CD14-positive monocyte (primary cell): ENCODE measurements at regions not wholly inside any gene's neighbourhood (a gene's known extent, or its start where the extent isn't known, plus 50 kb on each side); places are given as distances from the start of the nearest gene placed in this dataset.

Experiments used
- DNase-seq, 3 donors: peaks; one replicate each; pipeline ENCODE4 v3.0.0-alpha.2; 2011 to 2022
- H2AFZ ChIP-seq: 2 replicates; pipeline ENCODE4 v1.6.0; 2012; ENCODE audit warnings: mild to moderate bottlenecking, low read depth, low read length, inconsistent platforms; ENCODE audit not compliant: insufficient read depth, poor library complexity, severe bottlenecking
- H3K27ac ChIP-seq, 2 donors: 1 replicate in 1 of 2; 2 replicates in 1 of 2; pipeline ENCODE4 v1.5.1; 2012 to 2013; ENCODE audit warnings: low read length in 2 of 2, control low read depth in 1 of 2, inconsistent platforms in 1 of 2, low read depth in 1 of 2, mild to moderate bottlenecking in 1 of 2
- H3K27me3 ChIP-seq, 2 donors: one replicate each; pipeline versions ENCODE4 v1.6.0 to v1.6.1; 2011 to 2013; ENCODE audit warnings: low read length in 2 of 2; ENCODE audit not compliant: control insufficient read depth in 2 of 2, insufficient read depth in 2 of 2
- H3K36me3 ChIP-seq, 2 donors: replicated peaks in 1 of 2; 1 replicate in 1 of 2; 2 replicates in 1 of 2; pipeline versions ENCODE4 v1.5.1 to v1.6.1; 2012 to 2013; ENCODE audit warnings: low read length in 2 of 2, control low read depth in 1 of 2, inconsistent platforms in 1 of 2, mild to moderate bottlenecking in 1 of 2; ENCODE audit not compliant: insufficient read depth in 2 of 2, control insufficient read depth in 1 of 2
- H3K4me1 ChIP-seq, 2 donors: 1 replicate in 1 of 2; 2 replicates in 1 of 2; pipeline versions ENCODE4 v1.5.1 to v1.6.1; 2012 to 2013; ENCODE audit warnings: low read length in 2 of 2, control low read depth in 1 of 2, inconsistent platforms in 1 of 2, mild to moderate bottlenecking in 1 of 2, moderate library complexity in 1 of 2; ENCODE audit not compliant: insufficient read depth in 2 of 2, control insufficient read depth in 1 of 2
- H3K4me2 ChIP-seq: replicated peaks from 2 replicates; pipeline ENCODE3; 2012; ENCODE audit warnings: low read length, moderate library complexity, mild to moderate bottlenecking; ENCODE audit not compliant: poor library complexity, severe bottlenecking; ENCODE audit errors: extremely low read depth
- H3K4me3 ChIP-seq, 3 experiments: fragments of 200-600 bp in 1 of 3; sonication (generic) in 1 of 3; replicated peaks in 1 of 3; 1 replicate in 2 of 3; 2 replicates in 1 of 3; pipeline ENCODE4 v1.5.1; 2011 to 2013; ENCODE audit warnings: low read length in 3 of 3, mild to moderate bottlenecking in 3 of 3, control low read depth in 2 of 3, low read depth in 2 of 3, inconsistent platforms in 1 of 3, moderate library complexity in 1 of 3
- H3K79me2 ChIP-seq: 2 replicates; pipeline ENCODE4 v1.6.0; 2012; ENCODE audit warnings: mild to moderate bottlenecking, control low read depth, inconsistent platforms, low read length, moderate library complexity; ENCODE audit not compliant: insufficient read depth
- H3K9ac ChIP-seq: 2 replicates; pipeline ENCODE4 v1.6.0; 2017; ENCODE audit warnings: low read length, mild to moderate bottlenecking; ENCODE audit not compliant: insufficient read depth, poor library complexity, severe bottlenecking
- H3K9me3 ChIP-seq, 2 donors: replicated peaks in 1 of 2; 1 replicate in 1 of 2; 2 replicates in 1 of 2; pipeline versions ENCODE4 v1.5.1 to v1.6.1; 2012 to 2013; ENCODE audit warnings: low read length in 2 of 2, control low read depth in 1 of 2; ENCODE audit not compliant: control insufficient read depth in 1 of 2, insufficient read depth in 1 of 2
- H4K20me1 ChIP-seq: 2 replicates; pipeline ENCODE4 v1.6.0; 2012; ENCODE audit warnings: mild to moderate bottlenecking, low read length, control low read depth, moderate library complexity; ENCODE audit not compliant: insufficient read depth
- H3K27ac Mint-ChIP-seq, 7 donors: one replicate each; pipeline ENCODE4 v1.8.0; 2020; ENCODE audit warnings: mild to moderate bottlenecking in 7 of 7, mixed read lengths in 7 of 7, moderate library complexity in 6 of 7, inconsistent platforms in 2 of 7
- H3K27me3 Mint-ChIP-seq, 3 donors: one replicate each; pipeline ENCODE4 v1.8.0; 2021 to 2022; ENCODE audit warnings: low read depth in 3 of 3, mild to moderate bottlenecking in 3 of 3, mixed read lengths in 3 of 3, moderate library complexity in 3 of 3, inconsistent platforms in 1 of 3
- H3K36me3 Mint-ChIP-seq, 2 donors: one replicate each; pipeline ENCODE4 v1.8.0; 2020; ENCODE audit warnings: mixed read lengths in 2 of 2, inconsistent platforms in 1 of 2, mild to moderate bottlenecking in 1 of 2
- H3K4me1 Mint-ChIP-seq: one replicate; pipeline ENCODE4 v1.8.0; 2020; ENCODE audit warnings: mild to moderate bottlenecking, mixed read lengths
- H3K4me3 Mint-ChIP-seq, 2 donors: one replicate each; pipeline ENCODE4 v1.8.0; 2020; ENCODE audit warnings: mild to moderate bottlenecking in 2 of 2, mixed read lengths in 2 of 2, moderate library complexity in 1 of 2
- H3K9me3 Mint-ChIP-seq, 7 donors: one replicate each; pipeline ENCODE4 v1.8.0; 2020 to 2022; ENCODE audit warnings: mixed read lengths in 7 of 7, mild to moderate bottlenecking in 6 of 7, moderate library complexity in 6 of 7, inconsistent platforms in 2 of 7
- CTCF ChIP-seq: fragments of 200-600 bp; IDR thresholded peaks from one replicate; pipeline ENCODE4 v1.8.0; 2022; ENCODE audit warnings: antibody characterized with exemption, mild to moderate bottlenecking
- WGBS: methylation state at CpG from one replicate; pipeline ENCODE4 v1.1.5; 2013; ENCODE audit warnings: missing lambda C conversion rate; ENCODE audit not compliant: insufficient coverage; 5-methylcytosine and 5-hydroxymethylcytosine counted together
- intact Hi-C, 2 donors: fragments of 100-400 bp; cut with micrococcal nuclease; formaldehyde crosslinking; loops; one replicate each; pipeline versions ENCODE4 v1.15.0 to v1.15.1; 2023

- no peaks in the 10 kb centered on the region for H3K79me2 ChIP-seq
- H2AFZ ChIP-seq, result no peak overlapping the region
- peak overlapping the region in 1 of 2 donors; percentile 14 for H3K4me3 Mint-ChIP-seq
- DNase-seq, result no peak
- peaks cover 0 to 3% (median 0%) of the 10 kb centered on the region in 7 donors for H3K9me3 Mint-ChIP-seq
- no peaks in the 10 kb centered on the region for H3K4me1 Mint-ChIP-seq
- H3K36me3 Mint-ChIP-seq, result no peaks in the 10 kb centered on the region
- no peak overlapping the region for H3K27ac ChIP-seq
- 90% methylated on average over 1 of the region's 3 CpGs for WGBS
- H3K27me3 ChIP-seq, result peaks cover 32 to 84% of the 10 kb centered on the region in 2 donors
- H3K9ac ChIP-seq, result no peak overlapping the region
- H3K9me3 ChIP-seq, result peaks cover 0 to 4% of the 10 kb centered on the region in 2 donors
- H3K4me2 ChIP-seq, result no peak overlapping the region
- peaks cover 30 to 64% (median 35%) of the 10 kb centered on the region in 3 donors for H3K27me3 Mint-ChIP-seq
- intact Hi-C loops, result no loop called here
- no peaks in the 10 kb centered on the region for H4K20me1 ChIP-seq
- no peak for TF ChIP-seq CTCF
- H3K27ac Mint-ChIP-seq, result peak overlapping the region in 1 of 7 donors; percentile 56
- H3K4me1 ChIP-seq, result peaks cover 0 to under 1% of the 10 kb centered on the region in 2 donors
- H3K36me3 ChIP-seq, result no peaks in the 10 kb centered on the region
- H3K4me3 ChIP-seq, result no peak overlapping the region
These were observed 60.0 kb upstream of the LAPTM5 start for GRCh38 chr1:30817548-30817947.

DNA sequence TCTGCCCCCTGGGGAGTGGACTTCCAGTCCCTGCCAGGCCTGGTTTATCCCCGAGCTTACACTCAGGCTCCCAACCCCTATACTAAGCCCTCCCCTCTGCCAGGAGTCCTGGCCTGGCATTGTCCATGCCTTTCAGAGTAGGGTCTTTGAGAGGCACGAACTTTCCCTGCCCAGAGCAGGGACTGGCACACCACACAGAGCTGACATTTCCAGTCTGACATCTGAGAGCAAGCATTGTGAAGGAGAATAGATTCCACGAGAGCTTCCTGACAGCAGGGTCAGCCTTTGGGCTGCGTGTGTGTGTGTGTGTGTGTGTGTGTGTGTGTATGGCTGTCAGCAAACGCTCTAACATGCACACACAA lies 59.5 kb upstream of the LAPTM5 start:
- Histone ChIP-seq H3K4me3 (no peak overlapping the region), H3K4me1 (no peaks in the 10 kb centered on the region), H3K36me3 (no peaks in the 10 kb centered on the region), H3K4me2 (no peak overlapping the region), H2AFZ (no peak overlapping the region), H3K9ac (no peak overlapping the region), H4K20me1 (no peaks in the 10 kb centered on the region), H3K79me2 (no peaks in the 10 kb centered on the region), H3K27me3 (peaks cover 34 to 87% of the 10 kb centered on the region in 2 donors), H3K9me3 (peaks cover 0 to 4% of the 10 kb centered on the region in 2 donors), H3K27ac (no peak overlapping the region)
- WGBS, result 0% methylated on average over 1 of the region's 5 CpGs
- no peaks in the 10 kb centered on the region for H3K36me3 Mint-ChIP-seq
- intact Hi-C loops, result no loop called here
- H3K9me3 Mint-ChIP-seq, result peaks cover 0 to 3% (median 0%) of the 10 kb centered on the region in 7 donors
- peaks cover 30 to 61% (median 37%) of the 10 kb centered on the region in 3 donors for H3K27me3 Mint-ChIP-seq
- H3K27ac Mint-ChIP-seq, result no peak overlapping the region
- DNase-seq, result no peak
- H3K4me1 Mint-ChIP-seq, result no peaks in the 10 kb centered on the region
- H3K4me3 Mint-ChIP-seq, result peak overlapping the region in 1 of 2 donors; percentile 36
- TF ChIP-seq CTCF, result no peak
